Left lung (tissue), 4 donors: ENCODE measurements at regions not wholly inside any gene's neighbourhood (a gene's known extent, or its start where the extent isn't known, plus 50 kb on each side); places are given as distances from the start of the nearest gene placed in this dataset.
"Not testable (repeated sequence)": the region's sequence is repeated elsewhere in the genome, so short reads cannot be mapped to it uniquely, and the experiment has no call there.

Experiments used
- ATAC-seq: fragments of 200-7000 bp; cut with Tn5 transposase; one replicate; pipeline ENCODE4 v1.9.1; 2020; ENCODE audit warnings: moderate library complexity
- DNase-seq, 4 donors: peaks; one replicate each; pipeline ENCODE4 v3.0.0-alpha.2; 2013 to 2020
- H3K27ac ChIP-seq, 2 donors: fragments of 200-600 bp; sonication (generic) in 1 of 2; one replicate each; pipeline versions ENCODE4 v1.5.0 to v1.8.0; 2020 to 2021
- H3K27me3 ChIP-seq, 2 donors: fragments of 200-600 bp; sonication (generic) in 1 of 2; one replicate each; pipeline versions ENCODE4 v1.5.0 to v1.8.0; 2020 to 2021
- H3K36me3 ChIP-seq, 2 donors: fragments of 200-600 bp; sonication (generic) in 1 of 2; one replicate each; pipeline versions ENCODE4 v1.5.0 to v1.8.0; 2020 to 2021
- H3K4me1 ChIP-seq, 2 donors: fragments of 200-600 bp; one replicate each; pipeline ENCODE4 v1.8.0; 2021
- H3K4me3 ChIP-seq, 2 donors: fragments of 200-600 bp; sonication (generic) in 1 of 2; one replicate each; pipeline versions ENCODE4 v1.5.0 to v1.8.0; 2020 to 2021; ENCODE audit warnings: mild to moderate bottlenecking in 1 of 2
- H3K9me3 ChIP-seq, 2 donors: fragments of 200-600 bp; sonication (generic) in 1 of 2; one replicate each; pipeline versions ENCODE4 v1.5.0 to v1.8.0; 2020 to 2021
- CTCF ChIP-seq, 2 donors: fragments of 200-600 bp; sonication (generic) in 1 of 2; IDR thresholded peaks; one replicate each; pipeline versions ENCODE4 v1.5.0 to v1.8.0; 2021; ENCODE audit warnings: antibody characterized with exemption in 2 of 2
- intact Hi-C, 2 donors: fragments of 100-400 bp; cut with DNase I; formaldehyde crosslinking; loops; one replicate each; pipeline versions ENCODE4 v1.11.2 to v1.14.2; 2022
- donor health status: DM: no; HTN: yes; CAD: no.
- donor health status: DM: no; HTN: no; CAD: no.

- no peak for TF ChIP-seq CTCF (IDR thresholded peaks at IDR 0.05)
- Histone ChIP-seq H3K4me3 (no peak overlapping the region), H3K36me3 (no peaks in the 10 kb centered on the region), H3K9me3 (no peaks in the 10 kb centered on the region), H3K4me1 (no peaks in the 10 kb centered on the region), H3K27ac (no peak overlapping the region), H3K27me3 (no peaks in the 10 kb centered on the region)
- DNase-seq (no peak), ATAC-seq (no peak)
- intact Hi-C loops = no loop called here
These were observed 171.5 kb downstream of the PCDH18 start for GRCh38 chr4:137360761-137361160.

- Histone ChIP-seq H3K9me3 (peaks cover 0 to under 1% of the 10 kb centered on the region in 2 donors), H3K27me3 (no peaks in the 10 kb centered on the region), H3K27ac (no peak overlapping the region), H3K36me3 (no peaks in the 10 kb centered on the region), H3K4me3 (no peak overlapping the region), H3K4me1 (no peaks in the 10 kb centered on the region)
- no peak for TF ChIP-seq CTCF (IDR thresholded peaks at IDR 0.05)
- DNase-seq (no peak), ATAC-seq (no peak)
- intact Hi-C loops = no loop called here
These were observed 172.5 kb downstream of the PCDH18 start for GRCh38 chr4:137359691-137360315.

- H3K4me3 ChIP-seq, H3K27me3 ChIP-seq, DNase-seq, H3K36me3 ChIP-seq, ATAC-seq, intact Hi-C loops, H3K27ac ChIP-seq, H3K4me1 ChIP-seq: not testable (repeated sequence)
- peaks cover 0 to 18% of the 10 kb centered on the region in 2 donors for H3K9me3 ChIP-seq
These were observed 177.7 kb downstream of the PCDH18 start for GRCh38 chr4:137354562-137354961.

GRCh38 chr4:137347371-137347770 is 184.9 kb downstream of the PCDH18 start:
- no peaks in the 10 kb centered on the region for H3K36me3 ChIP-seq
- no peak for TF ChIP-seq CTCF (IDR thresholded peaks at IDR 0.05)
- no peak for ATAC-seq
- DNase-seq = no peak
- intact Hi-C loops = no loop called here
- no peaks in the 10 kb centered on the region for H3K4me1 ChIP-seq
- peaks cover 0 to 13% of the 10 kb centered on the region in 2 donors for H3K9me3 ChIP-seq
- no peak overlapping the region for H3K27ac ChIP-seq
- no peak overlapping the region for H3K4me3 ChIP-seq
- H3K27me3 ChIP-seq = no peaks in the 10 kb centered on the region

GRCh38 chr4:137345597-137345996 is 186.7 kb downstream of the PCDH18 start:
- H3K36me3 ChIP-seq = no peaks in the 10 kb centered on the region
- no peak overlapping the region for H3K4me3 ChIP-seq
- no peak for DNase-seq
- no peak for ATAC-seq
- TF ChIP-seq CTCF (IDR thresholded peaks at IDR 0.05) = no peak
- H3K4me1 ChIP-seq = no peaks in the 10 kb centered on the region
- peaks cover 0 to 7% of the 10 kb centered on the region in 2 donors for H3K9me3 ChIP-seq
- H3K27me3 ChIP-seq = no peaks in the 10 kb centered on the region
- H3K27ac ChIP-seq = no peak overlapping the region
- intact Hi-C loops = no loop called here

- intact Hi-C loops = no loop called here
These were observed 189.1 kb downstream of the PCDH18 start for GRCh38 chr4:137343221-137343620.

More at GRCh38 chr4:137343221-137343620, 189.1 kb downstream of the PCDH18 start:
- H3K36me3 ChIP-seq = no peaks in the 10 kb centered on the region
- no peak overlapping the region for H3K4me3 ChIP-seq
- peaks cover 0 to 2% of the 10 kb centered on the region in 2 donors for H3K9me3 ChIP-seq
- ATAC-seq (no peak), DNase-seq (no peak)
- no peak overlapping the region for H3K27ac ChIP-seq
- no peaks in the 10 kb centered on the region for H3K4me1 ChIP-seq
- no peak for TF ChIP-seq CTCF (IDR thresholded peaks at IDR 0.05)
- no peaks in the 10 kb centered on the region for H3K27me3 ChIP-seq
